CD4-positive, alpha-beta T cell treated with Interleukin-1 beta for 1 hour (primary cell): ENCODE measurements at regions not wholly inside any gene's neighbourhood (a gene's known extent, or its start where the extent isn't known, plus 50 kb on each side); places are given as distances from the start of the nearest gene placed in this dataset.

Source experiments
- DNase-seq, 2 donors: peaks; one replicate each; pipeline ENCODE4 v3.0.0-alpha.2; 2020 to 2022

- no peak for DNase-seq
These were observed 50.0 kb downstream of the PABIR2 start for GRCh38 chrX:134747006-134747405.

DNA sequence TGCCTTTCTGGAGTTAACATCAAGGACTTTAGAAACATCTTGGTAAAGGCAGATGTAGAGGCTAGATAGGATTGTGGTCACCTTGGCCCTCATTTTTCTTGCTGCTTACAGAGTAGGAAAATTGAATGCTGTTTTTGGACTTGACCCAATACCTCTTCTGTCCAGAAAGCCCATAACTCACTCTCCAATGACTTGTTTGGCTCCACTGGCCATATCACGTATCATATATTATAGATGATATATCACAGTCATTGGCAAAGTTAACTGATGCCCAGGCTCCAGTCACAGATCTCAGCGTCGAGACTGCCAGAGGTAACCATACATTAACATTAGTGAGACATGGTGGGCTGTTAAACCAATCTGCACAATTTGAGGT is 50.6 kb downstream of the PABIR2 start:
- DNase-seq, result no peak

- no peak for DNase-seq
These were observed 51.2 kb downstream of the PABIR2 start for GRCh38 chrX:134745636-134746409.

DNA sequence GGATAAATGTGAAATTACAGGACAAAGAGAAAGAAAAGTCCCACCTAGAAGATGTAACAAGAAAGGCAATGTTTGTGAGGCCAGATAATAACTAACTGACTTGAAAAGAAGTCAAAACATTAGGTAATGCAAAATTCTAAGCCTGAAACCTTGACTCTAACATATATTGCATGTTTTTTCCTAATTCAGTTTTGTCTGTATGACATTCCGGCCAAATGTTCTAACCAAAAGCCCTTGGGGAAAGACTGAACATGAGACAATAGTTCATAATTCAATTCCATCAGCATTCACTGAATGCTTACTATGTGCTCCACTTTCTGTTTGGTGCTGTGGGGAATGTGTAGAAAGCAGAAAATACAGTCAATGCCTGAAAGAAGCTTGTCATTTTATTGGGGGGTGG is 53.9 kb downstream of the PABIR2 start:
- no peak for DNase-seq

GRCh38 chrX:134742573-134742972 is 54.4 kb downstream of the PABIR2 start:
- DNase-seq, result no peak

DNA sequence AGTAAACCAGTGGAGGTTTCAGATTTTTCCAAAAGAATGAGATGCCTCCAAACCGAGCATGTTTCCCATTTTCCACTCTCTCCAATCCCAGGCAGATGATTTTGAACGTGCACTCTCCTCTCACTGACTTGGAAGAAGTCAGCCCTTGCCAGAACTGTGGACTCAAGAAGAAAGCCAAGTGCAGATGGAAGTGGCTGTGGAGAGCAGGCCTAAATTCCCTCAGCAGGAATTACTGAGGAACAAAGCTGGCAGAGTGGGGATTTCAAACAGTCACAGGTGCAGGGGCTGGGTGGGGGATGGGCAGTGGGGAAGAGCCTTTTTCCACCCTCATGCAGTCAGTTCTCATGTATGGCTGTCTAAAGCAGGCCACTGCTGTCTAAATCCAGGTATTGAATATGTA is 55.3 kb downstream of the PABIR2 start:
- no peak for DNase-seq

- no peak for DNase-seq
These were observed 57.8 kb downstream of the PABIR2 start for GRCh38 chrX:134738986-134739740.

GRCh38 chrX:134738445-134738844 is 58.6 kb downstream of the PABIR2 start:
- no peak for DNase-seq

DNA sequence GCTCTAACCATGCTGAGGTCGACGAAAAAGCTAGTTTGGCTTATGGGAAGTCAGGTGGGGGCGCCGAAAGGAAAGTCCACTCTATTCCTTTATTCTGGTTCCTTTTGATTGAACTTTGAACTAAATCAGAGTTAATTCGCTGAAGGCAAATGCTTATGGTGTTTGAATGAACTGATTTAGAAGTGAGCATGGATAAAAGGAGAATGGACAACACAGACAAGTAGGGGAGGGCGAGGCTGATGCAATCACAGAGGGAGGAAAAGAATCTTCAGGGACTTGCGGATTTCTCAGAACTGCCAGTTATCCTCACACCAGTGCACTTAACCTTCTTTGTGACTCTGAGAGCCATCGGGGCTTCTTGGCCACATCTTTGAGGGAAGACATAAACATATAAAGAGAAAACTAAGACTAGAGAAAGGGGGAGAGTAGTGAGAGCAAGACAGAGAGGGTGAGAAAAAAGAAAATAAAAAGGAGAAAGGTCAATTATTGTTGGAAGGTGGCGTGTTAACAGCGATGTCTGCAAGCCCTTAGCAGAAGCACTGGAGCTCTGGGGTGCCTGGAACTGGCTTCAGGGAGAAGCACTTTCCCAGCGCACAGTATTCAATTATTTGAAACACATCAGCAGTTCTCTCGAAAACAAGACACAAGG is 59.2 kb downstream of the PABIR2 start:
- DNase-seq, result no peak

DNA sequence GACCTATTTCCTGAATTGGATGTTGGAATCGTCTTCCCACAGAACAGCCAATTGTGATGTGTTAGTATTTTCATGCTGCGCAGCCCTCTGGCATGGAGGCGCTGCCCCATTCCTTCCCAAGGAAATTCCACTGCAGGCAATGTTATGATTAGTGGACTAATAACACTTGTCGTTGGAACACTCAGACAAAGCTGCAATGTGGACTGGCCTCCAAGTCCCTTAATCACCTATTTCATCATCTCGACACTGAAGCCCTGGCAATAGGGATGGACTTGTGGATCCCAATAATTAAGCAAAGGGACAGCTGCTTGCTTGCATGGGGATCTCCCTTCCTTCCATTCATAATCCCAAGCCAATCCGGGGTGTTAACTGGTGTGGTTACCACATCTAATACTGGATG is 59.9 kb downstream of the PABIR2 start:
- DNase-seq, result no peak

- no peak for DNase-seq
These were observed 60.6 kb downstream of the PABIR2 start for GRCh38 chrX:134736356-134736755.

GRCh38 chrX:134735015-134735414 is 62.0 kb downstream of the PABIR2 start:
- DNase-seq, result no peak

- DNase-seq, result no peak
These were observed 62.5 kb downstream of the PABIR2 start for GRCh38 chrX:134734466-134734952.

GRCh38 chrX:134733591-134733990 is 63.4 kb downstream of the PABIR2 start:
- DNase-seq, result no peak

DNA sequence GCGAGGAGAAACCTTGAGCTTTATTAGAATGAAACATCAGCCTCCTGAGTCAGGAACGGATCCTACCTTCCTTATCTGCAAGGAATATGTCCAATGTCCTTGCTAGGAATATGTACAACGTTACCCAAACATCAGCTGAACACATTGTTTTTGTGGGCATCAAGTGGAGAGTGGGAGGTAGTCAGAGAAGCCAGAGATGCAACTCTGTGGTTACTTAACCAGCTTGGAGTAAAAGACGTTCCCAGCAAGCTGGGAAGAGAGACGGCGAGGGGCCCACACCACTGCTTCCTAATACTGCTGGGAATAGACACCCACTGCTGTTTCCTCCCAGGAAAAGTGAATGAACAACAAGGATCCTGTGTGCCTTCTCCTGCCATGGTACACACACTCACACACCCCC is 64.3 kb downstream of the PABIR2 start:
- no peak for DNase-seq

GRCh38 chrX:134732152-134732551 is 64.9 kb downstream of the PABIR2 start:
- no peak for DNase-seq

DNA sequence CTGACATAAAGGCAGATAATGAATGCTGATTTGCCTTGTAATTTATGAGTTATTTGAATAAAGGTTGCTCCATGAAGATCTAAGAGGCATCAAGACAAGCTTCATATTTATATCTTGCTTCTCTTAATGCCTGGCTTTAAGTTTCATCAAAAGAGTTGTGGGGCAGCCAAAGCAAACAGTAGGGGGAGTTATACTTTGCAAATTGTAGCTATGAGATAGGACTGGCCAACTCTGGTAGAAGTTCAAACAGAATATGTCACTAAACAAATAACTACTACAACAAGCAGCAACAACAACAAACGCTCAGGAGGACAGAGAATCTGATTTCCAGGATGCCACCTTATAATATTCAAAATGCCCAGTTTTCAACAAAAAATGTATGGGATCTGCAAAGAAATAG is 69.1 kb upstream of the PLAC1 start:
- DNase-seq, result no peak

DNA sequence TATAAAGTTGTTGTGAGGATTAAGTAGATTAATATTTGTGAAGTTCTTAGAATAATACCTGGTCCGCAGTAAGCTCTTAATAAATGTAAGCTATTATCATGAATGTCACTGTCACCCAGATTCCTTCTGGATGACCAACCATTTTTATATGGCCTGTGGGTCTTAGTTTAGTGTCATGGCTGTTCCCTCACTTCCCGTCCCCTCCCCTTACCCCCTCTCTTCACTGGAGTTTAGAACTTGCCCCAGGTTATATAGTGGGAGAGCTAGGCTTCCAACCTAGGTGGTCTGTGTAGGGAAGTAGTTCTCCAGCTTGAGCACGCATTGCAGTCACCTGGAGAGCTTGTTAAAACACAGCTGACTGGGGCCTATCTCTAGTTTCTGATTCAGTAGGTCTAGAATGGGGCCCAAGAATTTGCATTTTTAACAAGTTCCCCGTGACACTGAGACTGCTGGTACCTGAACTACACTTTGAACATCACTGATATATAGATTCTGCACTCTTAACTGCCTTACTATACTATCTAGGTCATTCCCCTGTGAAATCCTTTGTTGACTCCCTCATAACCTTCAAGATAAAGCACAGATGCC is 66.9 kb upstream of the PLAC1 start:
- DNase-seq, result no peak

DNA sequence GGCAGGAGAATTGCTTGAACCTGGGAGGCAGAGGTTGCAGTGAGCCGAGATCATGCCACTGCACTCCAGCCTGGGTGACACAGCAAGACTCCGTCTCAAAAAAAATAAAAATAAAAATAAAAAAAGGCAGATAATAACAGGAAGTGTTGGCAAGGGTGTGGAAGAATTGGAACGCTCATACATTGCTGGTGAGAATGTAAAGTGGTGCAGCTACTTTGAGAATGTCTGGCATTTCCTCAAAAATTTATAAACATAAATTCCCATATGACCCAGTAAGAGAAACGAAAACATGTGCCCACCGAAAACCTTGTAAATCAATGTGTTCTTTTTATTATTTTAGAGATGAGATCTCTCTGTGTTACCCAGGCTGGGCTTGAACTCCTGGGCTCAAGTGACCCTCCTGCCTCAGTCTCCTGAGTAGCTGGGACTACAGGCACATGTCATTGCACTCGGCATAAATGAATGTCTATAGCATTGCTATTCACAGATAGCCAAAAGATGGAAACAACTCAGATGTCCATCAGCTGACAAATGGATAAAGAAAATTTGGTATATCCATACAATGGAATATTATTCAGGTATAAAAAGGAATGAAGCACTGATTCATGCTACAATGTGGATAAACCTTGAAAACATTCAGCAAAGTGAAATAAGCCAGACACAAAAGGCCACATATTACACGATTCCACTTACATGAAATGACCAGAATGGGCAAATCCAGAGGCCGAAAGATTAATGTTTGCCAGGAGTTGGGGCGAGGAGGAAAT is 63.7 kb upstream of the PLAC1 start:
- no peak for DNase-seq

- DNase-seq, result peak in 1 of 2 donors; percentile 4
These were observed 60.7 kb upstream of the PLAC1 start for GRCh38 chrX:134718966-134719317.

DNA sequence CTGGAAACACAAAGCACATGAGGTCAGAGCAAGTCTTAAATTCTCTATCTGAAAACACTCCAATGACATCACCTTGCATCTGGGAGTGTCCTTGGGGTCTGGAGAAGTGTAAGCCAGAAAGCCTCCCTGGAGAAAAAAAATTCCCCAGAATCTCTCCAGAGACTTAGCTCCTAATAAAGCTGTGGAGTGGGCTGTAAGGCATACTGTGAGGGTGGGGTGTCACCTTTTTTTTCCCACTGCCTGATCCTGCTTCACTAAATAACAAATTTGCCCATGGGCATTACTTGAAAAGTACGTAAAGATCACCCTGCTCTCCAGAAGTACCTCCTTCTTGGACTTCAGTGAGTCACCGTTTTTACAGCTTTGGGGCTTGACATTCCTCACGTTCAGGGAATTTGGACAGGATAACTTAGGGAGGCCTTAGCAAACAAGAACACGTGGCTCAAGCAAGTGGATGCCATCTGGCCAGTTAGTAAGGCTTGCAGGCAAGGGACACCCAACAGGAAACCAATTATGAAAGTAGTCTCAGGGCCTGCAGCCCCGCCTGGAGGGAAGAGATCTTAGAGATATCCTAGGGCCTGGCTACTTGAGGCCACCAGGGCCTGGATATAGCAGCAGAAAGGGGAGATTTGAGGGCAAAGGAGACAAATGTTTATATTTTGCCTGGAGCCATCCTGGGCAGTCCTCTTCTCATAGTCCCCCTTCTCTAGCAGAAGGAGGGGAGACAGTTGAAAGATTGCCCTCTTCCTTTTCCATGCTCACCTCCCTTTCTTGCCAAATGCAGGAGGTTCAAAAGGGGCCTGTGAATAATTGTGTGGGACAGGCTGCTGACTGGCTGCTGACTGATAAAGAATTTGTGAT is 60.1 kb upstream of the PLAC1 start:
- DNase-seq, result no peak

DNA sequence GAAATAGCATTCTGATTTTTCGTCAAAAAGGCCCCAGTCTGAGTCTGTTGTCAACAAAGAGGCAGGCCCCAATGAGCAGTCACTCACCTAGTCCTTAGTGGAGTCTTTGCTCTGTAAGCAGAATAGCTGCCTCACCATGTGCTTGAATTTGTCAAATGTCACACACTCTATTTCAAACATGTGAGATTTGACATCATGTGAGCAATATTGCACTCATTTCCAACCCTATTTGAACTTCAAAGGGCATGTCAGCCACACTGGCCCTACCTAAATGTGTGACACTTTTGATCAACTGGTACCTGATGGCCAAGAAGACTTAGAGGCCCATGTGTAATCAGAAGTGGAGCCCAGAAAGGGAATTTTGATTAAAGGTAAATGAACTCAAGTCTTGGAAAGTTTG is 59.4 kb upstream of the PLAC1 start:
- DNase-seq, result no peak
